ENCODE measurements at regions not wholly inside any gene's neighbourhood (a gene's known extent, or its start where the extent isn't known, plus 50 kb on each side); places are given as distances from the start of the nearest gene placed in this dataset.

DNA sequence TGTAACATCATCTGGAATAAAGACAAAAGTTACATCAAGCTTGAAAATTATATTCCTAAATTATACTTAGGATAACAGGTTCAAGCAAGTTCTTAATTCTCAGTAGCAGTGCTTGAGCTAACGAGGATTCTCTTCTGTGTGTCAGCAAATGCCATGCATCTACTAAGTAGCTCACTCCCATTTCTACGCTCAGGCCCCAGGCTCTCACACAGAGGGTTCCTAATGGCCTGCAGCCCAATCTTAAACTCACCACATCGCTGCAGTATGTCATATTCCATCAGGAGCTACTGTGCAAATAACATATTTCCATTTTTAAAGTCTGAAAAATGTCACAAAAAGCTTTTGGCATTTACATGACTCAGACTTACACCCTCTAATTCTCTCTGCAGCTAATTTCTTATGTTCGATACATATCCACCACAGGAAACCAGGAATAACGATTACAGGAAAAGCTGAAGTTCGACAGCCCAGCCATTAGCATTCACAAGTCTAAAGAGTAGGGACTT, 474.8 kb downstream of the EFNA5 start:
- DNase-seq (ENCODE audit: low read depth) = no peak
- in situ Hi-C loops (cut with HindIII; ENCODE audit: low pct_unique_long_range_greater_than_20kb, low sequenced_read_pairs) = no loop called here

DNA sequence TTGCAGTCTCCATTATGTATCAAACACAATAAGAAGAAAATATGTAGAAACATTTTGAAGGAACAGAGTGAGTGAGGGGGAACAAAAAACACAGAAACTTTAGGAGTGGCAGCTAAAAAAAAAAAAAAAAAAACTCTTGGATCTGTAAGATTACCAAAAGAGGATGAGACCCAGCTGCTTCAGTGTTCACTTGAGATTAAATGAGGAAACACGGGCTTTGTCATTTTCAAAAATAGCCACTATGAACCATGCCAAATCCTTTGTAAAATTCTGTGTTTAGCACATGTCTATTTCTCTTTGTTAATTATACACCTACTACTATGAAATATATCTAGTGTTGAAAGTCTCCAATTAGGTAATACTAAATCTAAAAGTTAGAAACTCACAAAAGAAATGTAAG, 485.9 kb downstream of the EFNA5 start:
- in situ Hi-C loops (cut with HindIII; ENCODE audit: low pct_unique_long_range_greater_than_20kb, low sequenced_read_pairs) = no loop called here
- DNase-seq (ENCODE audit: low read depth) = no peak

DNA sequence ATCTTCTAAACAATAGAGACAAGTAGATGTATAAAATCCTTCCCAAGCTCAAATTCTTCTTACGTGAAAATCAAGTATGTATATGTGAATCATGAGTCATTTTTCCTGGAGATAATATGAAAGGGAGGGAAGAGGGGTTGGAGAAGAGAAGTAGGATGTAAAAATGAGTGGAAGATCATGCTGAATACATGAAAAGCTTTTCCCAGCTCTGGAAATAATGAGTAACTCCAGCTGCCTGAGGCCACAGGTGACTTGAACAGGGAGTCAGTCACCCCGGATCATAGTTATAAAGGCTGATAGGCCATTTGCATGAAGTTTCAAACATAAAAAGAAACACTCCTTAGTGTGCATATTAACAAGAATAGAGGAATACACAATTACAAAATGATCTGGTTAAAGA, 486.7 kb downstream of the EFNA5 start:
- in situ Hi-C loops (cut with HindIII; ENCODE audit: low pct_unique_long_range_greater_than_20kb, low sequenced_read_pairs) = no loop called here
- no peak for DNase-seq (ENCODE audit: low read depth)

GRCh38 chr5:107170620-107171019, 500.1 kb downstream of the EFNA5 start:
- in situ Hi-C loops (cut with HindIII; ENCODE audit: low pct_unique_long_range_greater_than_20kb, low sequenced_read_pairs) = loop anchor here (10.0 kb wide), 1 partner anchor 194 kb away; no protein-coding TSS in a partner anchor
- DNase-seq (ENCODE audit: low read depth) = no peak

DNA sequence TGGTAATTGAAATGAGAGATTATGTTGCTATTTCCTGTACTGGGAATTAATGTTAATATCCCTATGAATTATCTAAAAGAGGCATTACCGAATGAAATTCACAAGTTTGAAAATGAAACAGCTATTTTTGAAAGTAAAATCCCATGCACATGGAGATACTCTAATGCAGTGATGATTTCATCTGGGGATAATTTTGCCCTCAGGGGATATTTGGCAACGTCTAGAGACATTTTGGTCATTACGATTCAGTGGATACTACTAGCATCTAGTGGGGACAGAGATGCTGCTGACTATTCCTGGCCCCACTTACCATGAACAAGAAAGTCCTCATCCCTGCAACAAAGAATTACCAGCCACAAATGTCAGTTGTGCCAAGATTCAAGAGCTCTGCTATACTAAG, 500.9 kb downstream of the EFNA5 start:
- in situ Hi-C loops (cut with HindIII; ENCODE audit: low pct_unique_long_range_greater_than_20kb, low sequenced_read_pairs) = loop anchor here (10.0 kb wide), 1 partner anchor 195 kb away; no protein-coding TSS in a partner anchor
- DNase-seq (ENCODE audit: low read depth) = no peak

DNA sequence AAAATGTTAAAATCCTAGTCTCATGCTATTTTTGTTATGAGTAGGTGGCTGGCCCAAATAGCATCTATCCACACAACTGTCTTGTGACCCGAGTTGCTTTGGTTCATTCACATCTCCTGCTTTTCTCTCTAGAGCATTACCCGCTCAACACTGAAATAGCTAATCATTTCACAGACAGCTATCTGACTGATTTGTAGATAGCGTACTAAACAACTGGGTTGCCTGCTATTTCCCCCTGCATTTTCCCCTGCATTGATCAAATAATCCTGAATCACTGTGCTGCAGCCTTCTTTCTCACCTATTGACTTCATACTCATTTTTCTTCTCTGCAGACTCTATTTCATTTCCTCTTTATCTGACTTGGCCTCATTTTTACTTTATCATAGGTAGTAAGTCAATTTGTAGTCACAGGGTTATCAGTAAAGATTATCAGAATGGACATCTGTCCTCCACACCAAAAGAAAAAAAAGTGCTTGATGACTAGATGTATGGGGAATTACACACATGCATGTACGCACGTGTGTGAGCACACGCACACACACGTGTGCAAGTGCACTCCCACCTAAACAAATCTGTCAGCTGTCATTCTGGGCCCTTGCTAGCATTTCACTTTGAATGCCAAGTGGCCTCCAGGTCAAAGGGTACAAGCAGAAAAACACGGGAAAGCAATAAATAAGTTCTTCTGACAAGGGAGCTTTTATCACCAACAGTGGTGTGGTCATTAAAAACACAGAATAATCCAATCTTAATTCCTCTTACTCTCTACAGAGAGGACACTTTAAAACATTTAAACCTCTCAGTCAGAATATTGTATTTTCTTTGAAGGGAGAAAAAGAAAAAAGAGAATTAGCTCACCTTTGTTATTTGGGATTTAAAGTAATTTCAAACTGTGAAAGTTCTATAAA, 501.6 kb downstream of the EFNA5 start:
- in situ Hi-C loops (cut with HindIII; ENCODE audit: low pct_unique_long_range_greater_than_20kb, low sequenced_read_pairs) = no loop called here

GRCh38 chr5:107168086-107168485, 502.7 kb downstream of the EFNA5 start:
- in situ Hi-C loops (cut with HindIII; ENCODE audit: low pct_unique_long_range_greater_than_20kb, low sequenced_read_pairs) = no loop called here
- DNase-seq (ENCODE audit: low read depth) = no peak

More for the DNA sequence above, 501.6 kb downstream of the EFNA5 start:
- DNase-seq (ENCODE audit: low read depth) = no peak

DNA sequence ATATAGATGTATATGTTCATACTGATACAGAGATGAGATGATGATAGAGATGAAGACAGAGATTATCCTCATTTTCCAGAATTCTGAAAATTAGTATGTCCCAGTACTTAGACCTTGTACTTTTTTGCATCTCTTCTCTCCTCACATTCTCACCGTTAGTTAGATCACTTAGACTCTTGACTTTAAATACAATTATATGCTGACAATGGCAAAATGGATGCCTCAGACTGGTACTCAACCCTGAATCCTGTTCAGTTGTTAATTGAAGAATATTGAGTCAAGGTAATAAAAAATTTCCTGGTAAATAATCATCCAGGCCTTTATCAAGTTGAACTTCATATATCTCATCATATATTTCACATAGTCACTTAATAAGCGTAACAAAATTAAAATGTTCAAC, 505.4 kb downstream of the EFNA5 start:
- no peak for DNase-seq (ENCODE audit: low read depth)
- in situ Hi-C loops (cut with HindIII; ENCODE audit: low pct_unique_long_range_greater_than_20kb, low sequenced_read_pairs) = no loop called here

DNA sequence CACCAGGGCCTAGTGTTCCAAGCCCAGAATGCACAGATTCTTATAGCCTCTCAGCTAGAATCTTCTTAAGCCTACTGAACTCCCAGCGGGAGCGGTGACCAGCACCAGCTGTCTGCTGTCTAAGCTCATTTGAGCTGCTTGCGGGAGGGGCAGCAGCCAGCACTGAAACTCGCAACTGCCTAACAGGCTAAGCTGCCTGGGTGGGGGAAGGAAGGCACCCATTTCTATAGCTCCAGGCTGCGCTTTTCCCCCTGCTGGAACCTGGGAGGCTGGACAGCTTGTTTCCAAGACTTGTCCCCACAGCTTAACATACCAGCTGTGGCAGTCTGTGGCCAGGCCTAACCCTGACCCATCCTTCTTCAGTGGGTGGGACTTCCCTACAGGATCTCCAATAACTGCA, 512.9 kb downstream of the EFNA5 start:
- in situ Hi-C loops (cut with HindIII; ENCODE audit: low pct_unique_long_range_greater_than_20kb, low sequenced_read_pairs) = no loop called here
- DNase-seq (ENCODE audit: low read depth) = no peak

GRCh38 chr5:107155707-107156106, 515.0 kb downstream of the EFNA5 start:
- in situ Hi-C loops (cut with HindIII; ENCODE audit: low pct_unique_long_range_greater_than_20kb, low sequenced_read_pairs) = no loop called here
- DNase-seq (ENCODE audit: low read depth) = no peak

- no peak for DNase-seq (ENCODE audit: low read depth)
- in situ Hi-C loops (cut with HindIII; ENCODE audit: low pct_unique_long_range_greater_than_20kb, low sequenced_read_pairs) = no loop called here
Observed at GRCh38 chr5:107154593-107154992, 516.1 kb downstream of the EFNA5 start.

GRCh38 chr5:107153283-107153682, 517.5 kb downstream of the EFNA5 start:
- DNase-seq (ENCODE audit: low read depth) = no peak
- in situ Hi-C loops (cut with HindIII; ENCODE audit: low pct_unique_long_range_greater_than_20kb, low sequenced_read_pairs) = no loop called here

- in situ Hi-C loops (cut with HindIII; ENCODE audit: low pct_unique_long_range_greater_than_20kb, low sequenced_read_pairs) = no loop called here
- DNase-seq (ENCODE audit: low read depth) = no peak
Observed at GRCh38 chr5:107149243-107150005, 521.3 kb downstream of the EFNA5 start.

DNA sequence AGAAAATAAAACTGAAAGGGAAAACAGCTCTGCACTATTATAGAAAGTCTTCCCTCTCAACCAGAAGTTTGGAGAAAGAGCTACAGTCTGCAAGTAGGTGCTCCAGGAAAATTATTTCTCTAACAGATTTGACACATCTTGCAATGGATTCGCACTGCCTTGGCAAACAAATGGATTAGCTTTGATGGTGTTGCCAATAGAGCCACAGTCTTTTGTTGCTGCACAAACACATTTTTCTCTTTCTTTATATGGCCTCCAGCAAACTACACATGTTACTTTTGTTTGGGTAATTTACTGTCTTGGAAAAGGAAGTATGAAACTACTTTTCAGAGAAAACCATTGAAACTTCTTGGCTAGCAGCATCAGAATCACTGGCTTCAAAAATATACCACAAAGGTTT, 523.1 kb downstream of the EFNA5 start:
- in situ Hi-C loops (cut with HindIII; ENCODE audit: low pct_unique_long_range_greater_than_20kb, low sequenced_read_pairs) = no loop called here
- DNase-seq (ENCODE audit: low read depth) = no peak

GRCh38 chr5:107146901-107147300, 523.8 kb downstream of the EFNA5 start:
- no peak for DNase-seq (ENCODE audit: low read depth)
- in situ Hi-C loops (cut with HindIII; ENCODE audit: low pct_unique_long_range_greater_than_20kb, low sequenced_read_pairs) = no loop called here

DNA sequence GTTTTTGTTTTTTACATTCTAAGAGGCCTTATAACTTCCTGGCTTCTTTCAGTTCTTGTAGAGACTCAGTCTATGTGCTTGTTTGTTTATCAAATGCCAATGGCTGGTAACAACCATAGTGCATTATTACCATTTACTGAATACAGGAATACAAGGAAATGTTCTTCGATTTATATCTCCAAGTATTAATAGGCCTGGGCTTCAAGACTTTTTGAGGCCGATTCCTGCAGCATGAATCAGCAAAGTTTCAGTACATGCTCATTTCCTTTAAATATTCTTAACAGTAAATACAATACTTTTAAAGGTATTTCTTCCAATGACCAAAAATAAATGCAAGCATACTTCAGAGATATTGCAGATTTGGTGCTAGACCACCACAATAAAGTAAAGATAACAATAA, 535.3 kb downstream of the EFNA5 start:
- in situ Hi-C loops (cut with HindIII; ENCODE audit: low pct_unique_long_range_greater_than_20kb, low sequenced_read_pairs) = no loop called here
- no peak for DNase-seq (ENCODE audit: low read depth)

- no peak for DNase-seq (ENCODE audit: low read depth)
- in situ Hi-C loops (cut with HindIII; ENCODE audit: low pct_unique_long_range_greater_than_20kb, low sequenced_read_pairs) = no loop called here
Observed at GRCh38 chr5:107134931-107135330, 535.8 kb downstream of the EFNA5 start.

DNA sequence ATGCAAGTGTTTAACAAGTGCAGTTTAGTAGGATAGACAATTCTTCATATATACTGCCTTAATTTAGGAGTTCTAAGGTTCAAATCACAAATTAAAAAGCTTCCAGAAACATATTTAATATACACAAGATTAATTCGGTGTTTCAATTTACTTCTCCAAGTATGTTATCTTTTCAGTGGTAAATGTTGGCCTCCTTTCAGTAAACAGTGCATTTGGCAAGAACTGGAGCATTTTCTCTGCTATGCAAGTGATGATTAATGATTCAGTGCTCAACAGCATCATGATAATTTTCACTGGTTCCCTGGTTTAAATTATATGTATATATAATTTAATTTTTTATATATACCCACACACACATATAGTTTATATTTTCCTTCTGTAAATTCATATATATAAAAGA, 541.7 kb downstream of the EFNA5 start:
- DNase-seq (ENCODE audit: low read depth) = no peak
- in situ Hi-C loops (cut with HindIII; ENCODE audit: low pct_unique_long_range_greater_than_20kb, low sequenced_read_pairs) = no loop called here

- DNase-seq (ENCODE audit: low read depth) = no peak
- in situ Hi-C loops (cut with HindIII; ENCODE audit: low pct_unique_long_range_greater_than_20kb, low sequenced_read_pairs) = no loop called here
Observed at GRCh38 chr5:107127878-107128277, 542.9 kb downstream of the EFNA5 start.

Measured in Caki2 (cell line).